ENCODE measurements at regions not wholly inside any gene's neighbourhood (a gene's known extent, or its start where the extent isn't known, plus 50 kb on each side); places are given as distances from the start of the nearest gene placed in this dataset.
"Not testable (repeated sequence)": the region's sequence is repeated elsewhere in the genome, so short reads cannot be mapped to it uniquely, and the experiment has no call there.

DNA sequence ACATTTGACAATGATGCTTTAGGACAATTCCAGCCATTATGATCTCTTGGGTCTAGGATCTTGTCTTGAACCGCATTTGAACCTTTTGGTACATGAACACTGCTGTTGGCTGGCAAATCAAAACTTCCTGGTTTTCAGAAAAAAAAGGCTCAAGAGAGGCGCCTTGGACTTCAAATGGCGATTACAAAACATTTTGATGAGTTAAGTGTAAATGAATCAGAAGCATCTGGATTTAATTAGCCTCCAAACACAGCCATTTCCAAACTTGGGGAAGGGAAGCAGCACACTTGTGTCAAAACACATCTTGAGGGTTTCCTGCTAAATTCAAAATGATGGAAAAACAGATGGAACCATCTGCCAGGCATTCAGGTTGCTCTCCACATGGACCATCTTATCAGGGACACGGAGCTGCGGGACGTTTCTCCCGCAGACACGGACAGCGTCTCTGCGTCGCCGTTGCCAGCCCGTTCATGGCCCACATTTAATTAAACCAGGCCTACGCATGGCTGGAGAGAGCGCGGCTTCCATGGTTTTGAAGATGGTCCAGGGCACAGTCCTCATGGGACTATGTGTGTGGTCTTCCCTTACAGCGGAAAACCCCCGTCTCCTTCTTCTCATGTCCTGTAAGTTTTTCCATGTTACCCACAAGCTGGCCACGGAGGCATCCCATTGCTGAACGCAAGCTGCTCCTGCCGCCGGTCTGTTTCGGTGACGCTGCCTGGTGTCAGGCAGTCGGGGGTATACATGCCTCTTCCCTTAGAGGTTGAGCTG is 55.8 kb upstream of the PTCH1 start:
- DNase-seq: no peak

DNA sequence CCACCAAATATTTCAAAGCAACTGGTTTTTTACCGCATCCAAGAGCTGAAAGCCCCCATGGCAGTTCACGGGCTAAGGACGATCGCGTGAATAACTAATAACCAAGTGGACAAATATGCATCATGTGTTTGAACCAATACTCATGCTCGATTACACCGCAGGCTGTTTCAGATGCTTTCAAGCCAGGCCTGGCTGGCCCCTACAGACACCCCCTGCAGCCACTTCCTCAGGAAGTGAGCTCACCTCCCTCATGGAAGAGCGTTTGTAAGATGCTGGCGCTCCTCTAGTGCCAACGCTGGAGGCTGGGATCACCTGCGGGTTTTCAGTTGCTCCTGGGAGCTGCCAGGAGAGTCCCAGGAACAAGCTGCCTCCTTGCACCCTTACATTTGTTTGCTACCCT is 53.9 kb upstream of the PTCH1 start:
- no peak for DNase-seq

DNA sequence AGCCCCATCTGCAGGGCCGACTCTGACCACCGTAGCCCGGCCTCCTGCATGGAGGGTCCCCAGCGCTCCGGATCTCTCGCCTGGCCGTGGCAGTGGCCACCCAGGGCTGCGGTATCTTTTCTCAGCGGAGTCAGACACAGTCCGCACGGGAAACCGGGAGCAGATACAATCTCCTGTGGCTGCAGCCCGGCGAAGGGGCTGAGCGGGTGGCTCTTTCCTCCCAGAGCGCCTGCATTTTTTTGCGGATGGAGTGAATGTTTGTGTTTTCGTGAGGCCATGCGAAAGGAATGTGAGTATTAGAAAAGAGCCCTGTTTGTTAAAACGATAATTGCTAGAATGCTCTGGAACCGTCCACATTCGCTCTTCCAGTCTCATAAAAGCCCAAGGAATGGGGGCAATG is 53.4 kb upstream of the PTCH1 start:
- no peak for DNase-seq

DNA sequence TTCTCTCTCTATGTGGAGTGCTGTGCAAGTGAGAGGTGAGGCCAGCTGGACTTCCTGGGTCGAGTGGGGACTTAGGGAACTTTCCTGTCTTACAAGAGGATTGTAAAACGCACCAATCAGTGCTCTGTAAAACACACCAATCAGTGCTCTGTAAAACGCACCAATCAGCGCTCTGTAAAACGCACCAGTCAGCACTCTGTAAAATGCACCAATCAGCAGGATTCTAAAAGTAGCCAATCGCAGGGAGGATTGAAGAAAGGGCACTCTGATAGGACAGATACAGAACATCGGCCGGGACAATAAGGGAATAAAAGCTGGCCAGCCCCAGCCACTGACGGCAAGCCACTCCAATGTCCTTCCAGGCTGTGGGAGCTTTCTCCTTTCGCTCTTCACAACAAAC is 52.0 kb upstream of the PTCH1 start:
- DNase-seq: not testable (repeated sequence)

All from CD4-positive, alpha-beta T cell treated with Interferon gamma for 1 hour (primary cell).